ENCODE measurements at regions not wholly inside any gene's neighbourhood (a gene's known extent, or its start where the extent isn't known, plus 50 kb on each side); places are given as distances from the start of the nearest gene placed in this dataset.

DNA sequence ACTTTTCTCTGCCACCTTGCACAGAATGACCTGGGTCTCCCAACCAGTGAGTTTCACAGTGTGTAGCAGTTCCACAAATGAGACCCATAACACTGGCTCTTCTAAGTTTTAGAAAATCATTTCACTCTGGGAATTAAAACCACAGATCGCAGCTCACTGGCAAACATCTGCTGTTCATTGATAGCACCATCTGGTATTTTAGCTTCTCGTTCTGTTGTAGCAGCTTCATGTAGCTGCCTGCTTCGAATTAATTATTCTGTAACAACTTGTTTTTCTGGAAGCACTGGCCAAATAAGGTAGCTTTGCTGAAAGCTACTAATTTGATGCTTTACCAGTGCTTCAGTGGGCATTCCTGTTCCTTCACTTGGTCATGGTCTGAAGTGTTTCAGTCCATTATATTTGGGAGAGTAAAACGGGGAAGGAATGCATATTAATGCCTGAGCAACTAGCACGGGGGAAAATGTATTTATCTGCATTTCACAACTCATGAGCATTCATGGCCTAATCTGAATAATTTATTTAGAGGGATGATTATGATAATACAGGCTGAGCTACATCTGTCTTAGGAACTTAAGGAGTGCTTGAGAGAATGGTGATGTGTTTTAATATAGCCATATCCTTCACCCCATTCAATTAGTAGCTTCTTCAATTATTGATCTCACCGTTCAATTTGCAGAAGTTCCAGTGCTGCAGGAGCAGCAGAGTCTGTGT lies 447.4 kb downstream of the XPNPEP1 start:
- H3K4me1 ChIP-seq (ENCODE audit: control insufficient read depth, insufficient read depth, low read length) = no peaks in the 10 kb centered on the region
- H3K27ac ChIP-seq (ENCODE audit: insufficient read depth, low read length) = no peak overlapping the region
- no peak overlapping the region for H4K91ac ChIP-seq (ENCODE audit: insufficient read depth, low read depth, low read length)
- no peaks in the 10 kb centered on the region for H3K9me1 ChIP-seq (ENCODE audit: insufficient read depth, low read length)
- H2AK5ac ChIP-seq (ENCODE audit: low read depth, low read length) = no peak overlapping the region
- H3K23ac ChIP-seq (ENCODE audit: low read depth, low read length) = no peak overlapping the region
- dilution Hi-C loops (cut with HindIII; ENCODE audit: low sequenced_read_pairs, unreplicated experiment) (no loop called here), in situ Hi-C loops (cut with MboI; ENCODE audit: low sequenced_read_pairs) (no loop called here), intact Hi-C loops (cut with micrococcal nuclease) (no loop called here)
- POLR2A ChIA-PET (ENCODE audit: unreplicated experiment) = no interaction called here
- no peak overlapping the region for H2AK9ac ChIP-seq (replicated peaks; ENCODE audit: low read depth, low read length, poor library complexity)
- H3K18ac ChIP-seq (ENCODE audit: low read depth, low read length) = no peak overlapping the region
- H3K9me3 ChIP-seq (ENCODE audit: control insufficient read depth, insufficient read depth, low read length) = no peaks in the 10 kb centered on the region
- CTCF ChIA-PET = interaction anchor here (0.6 kb wide), 1 partner anchor 13 kb away, joined by 3 read pairs; no protein-coding TSS in a partner anchor
- H4K20me1 ChIP-seq (ENCODE audit: insufficient read depth, low read length) = no peaks in the 10 kb centered on the region
- no peaks in the 10 kb centered on the region for H3K79me1 ChIP-seq (ENCODE audit: low read depth in 1 of 2, low read length in 2 of 2)
- no peak overlapping the region for H3K56ac ChIP-seq (ENCODE audit: extremely low read depth, insufficient read depth, low read length)
- WGBS, 2 experiments (ENCODE audit: extremely low coverage in 2 of 2, insufficient read length in 1 of 2) = no CpG with 5 or more reads among the region's 6 CpGs
- no peak overlapping the region for H3K9ac ChIP-seq (ENCODE audit: low read depth, low read length)
- ATAC-seq (ENCODE audit: low read depth) (no peak), DNase-seq (no peak)
- H2BK20ac ChIP-seq (ENCODE audit: low read depth, low read length) = no peak overlapping the region
- H2AFZ ChIP-seq (replicated peaks; ENCODE audit: low read length, poor library complexity) = no peak overlapping the region
- no peak overlapping the region for H2BK15ac ChIP-seq (ENCODE audit: low read depth, low read length)
- H3K27me3 ChIP-seq (ENCODE audit: control insufficient read depth, insufficient read depth, low read length) = no peaks in the 10 kb centered on the region; the same call in 1 of the 2 replicates
- no peak overlapping the region for H3K14ac ChIP-seq (replicated peaks; ENCODE audit: low read depth, low read length)
- no peaks in the 10 kb centered on the region for H3K36me3 ChIP-seq (ENCODE audit: control insufficient read depth, insufficient read depth, low read length)
- H2BK5ac ChIP-seq (ENCODE audit: low read depth, low read length, poor library complexity, severe bottlenecking) = no peak overlapping the region
- BruUV-seq (replicated peaks) = no TSS peak
- H4K8ac ChIP-seq (ENCODE audit: low read depth in 2 of 2, low read length in 2 of 2) = no peak overlapping the region
- H3K4ac ChIP-seq (ENCODE audit: low read depth, low read length) = no peak overlapping the region
- H3K4me2 ChIP-seq (ENCODE audit: low read depth, low read length) = no peak overlapping the region
- TF ChIP-seq, protein P1, sequence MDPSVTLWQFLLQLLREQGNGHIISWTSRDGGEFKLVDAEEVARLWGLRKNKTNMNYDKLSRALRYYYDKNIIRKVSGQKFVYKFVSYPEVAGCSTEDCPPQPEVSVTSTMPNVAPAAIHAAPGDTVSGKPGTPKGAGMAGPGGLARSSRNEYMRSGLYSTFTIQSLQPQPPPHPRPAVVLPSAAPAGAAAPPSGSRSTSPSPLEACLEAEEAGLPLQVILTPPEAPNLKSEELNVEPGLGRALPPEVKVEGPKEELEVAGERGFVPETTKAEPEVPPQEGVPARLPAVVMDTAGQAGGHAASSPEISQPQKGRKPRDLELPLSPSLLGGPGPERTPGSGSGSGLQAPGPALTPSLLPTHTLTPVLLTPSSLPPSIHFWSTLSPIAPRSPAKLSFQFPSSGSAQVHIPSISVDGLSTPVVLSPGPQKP (IDR thresholded peaks at IDR 0.05; ENCODE audit: borderline replicate concordance, low read depth, low read length) = no peak
- TF ChIP-seq RCOR1 (IDR thresholded peaks at IDR 0.05; ENCODE audit: insufficient replicate concordance, low read length) (no peak), FOS (IDR thresholded peaks at IDR 0.05; ENCODE audit: low read depth, low read length) (no peak), SMC3 (IDR thresholded peaks at IDR 0.05; ENCODE audit: low read depth, low read length) (no peak), RFX5 (IDR thresholded peaks at IDR 0.05; ENCODE audit: low read depth, low read length) (no peak), MXI1 (IDR thresholded peaks at IDR 0.05; ENCODE audit: borderline replicate concordance, low read depth, low read length) (no peak), MAFK (IDR thresholded peaks at IDR 0.05; ENCODE audit: low read depth, low read length) (no peak), MAZ (IDR thresholded peaks at IDR 0.05; ENCODE audit: borderline replicate concordance, low read depth, low read length) (no peak), NFE2L2 (IDR thresholded peaks at IDR 0.05; ENCODE audit: low read depth, low read length) (no peak)
- TF ChIP-seq, protein P2, sequence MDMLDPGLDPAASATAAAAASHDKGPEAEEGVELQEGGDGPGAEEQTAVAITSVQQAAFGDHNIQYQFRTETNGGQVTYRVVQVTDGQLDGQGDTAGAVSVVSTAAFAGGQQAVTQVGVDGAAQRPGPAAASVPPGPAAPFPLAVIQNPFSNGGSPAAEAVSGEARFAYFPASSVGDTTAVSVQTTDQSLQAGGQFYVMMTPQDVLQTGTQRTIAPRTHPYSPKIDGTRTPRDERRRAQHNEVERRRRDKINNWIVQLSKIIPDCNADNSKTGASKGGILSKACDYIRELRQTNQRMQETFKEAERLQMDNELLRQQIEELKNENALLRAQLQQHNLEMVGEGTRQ (IDR thresholded peaks at IDR 0.05; ENCODE audit: low read depth, low read length) = no peak
- no peak overlapping the region for H2BK120ac ChIP-seq (ENCODE audit: low read depth, low read length)
- no peak overlapping the region for H3K4me3 ChIP-seq (ENCODE audit: insufficient read depth, low read depth, low read length)
- no peak overlapping the region for H4K5ac ChIP-seq (ENCODE audit: low read depth, low read length)

All from IMR-90 (cell line).